ENCODE measurements at regions not wholly inside any gene's neighbourhood (a gene's known extent, or its start where the extent isn't known, plus 50 kb on each side); places are given as distances from the start of the nearest gene placed in this dataset.

GRCh38 chr22:27120036-27120435 is 462.6 kb downstream of the MIAT start:
- Histone ChIP-seq H3K4me3 (ENCODE audit: extremely low read depth in 1 of 4, insufficient read depth in 2 of 4, low read depth in 3 of 4, low read length in 4 of 4) (no peak overlapping the region), H4K8ac (ENCODE audit: extremely low read depth, insufficient read depth, low read length) (no peak overlapping the region), H3K27ac (ENCODE audit: low read depth, low read length) (no peak overlapping the region), H2BK5ac (ENCODE audit: low read depth, low read length) (no peak overlapping the region), H3K27me3 (replicated peaks in 1 of 4; ENCODE audit: control insufficient read depth in 3 of 4, extremely low read depth in 1 of 4, insufficient read depth in 3 of 4, low read length in 3 of 4) (no peaks in the 10 kb centered on the region), H3K23ac (ENCODE audit: insufficient read length) (no peak overlapping the region), H3K4ac (replicated peaks; ENCODE audit: insufficient read length, low read depth, low read length) (no peak overlapping the region), H3K14ac (ENCODE audit: insufficient read length) (no peak overlapping the region), H4K91ac (replicated peaks; ENCODE audit: insufficient read length, low read length) (no peak overlapping the region), H2BK120ac (replicated peaks; ENCODE audit: low read depth, low read length) (no peak overlapping the region), H3K79me2 (ENCODE audit: control insufficient read depth in 1 of 2, insufficient read depth in 2 of 2, low read length in 2 of 2) (no peaks in the 10 kb centered on the region), H2BK12ac (ENCODE audit: low read depth, low read length) (no peak overlapping the region), H3K4me1 (replicated peaks in 1 of 4; ENCODE audit: control insufficient read depth in 3 of 4, insufficient read depth in 4 of 4, low read length in 3 of 4) (no peaks in the 10 kb centered on the region), H3K9me3 (ENCODE audit: insufficient read depth in 2 of 2, low read depth in 1 of 2, low read length in 1 of 2) (no peaks in the 10 kb centered on the region), H2AK5ac (ENCODE audit: low read depth, low read length) (no peak overlapping the region), H3K18ac (ENCODE audit: extremely low read depth, low read length) (no peak overlapping the region), H3K79me1 (ENCODE audit: low read depth, low read length) (no peaks in the 10 kb centered on the region), H2AFZ (ENCODE audit: low read length) (no peak overlapping the region), H3K4me2 (ENCODE audit: insufficient read depth in 1 of 2, low read depth in 2 of 2, low read length in 2 of 2) (no peak overlapping the region), H2BK20ac (ENCODE audit: low read length) (no peak overlapping the region), H4K5ac (ENCODE audit: insufficient read length, low read depth, low read length) (no peak overlapping the region), H3K9ac (replicated peaks in 1 of 4; ENCODE audit: extremely low read depth in 1 of 4, low read depth in 3 of 4, low read length in 3 of 4) (no peak overlapping the region), H3K36me3 (ENCODE audit: control insufficient read depth in 2 of 4, insufficient read depth in 4 of 4, low read length in 3 of 4) (no peaks in the 10 kb centered on the region), H3K23me2 (ENCODE audit: low read depth, low read length) (no peaks in the 10 kb centered on the region), H2BK15ac (ENCODE audit: low read length) (no peak overlapping the region), H3K56ac (replicated peaks; ENCODE audit: insufficient read length, low read depth, low read length) (no peak overlapping the region), H4K20me1 (replicated peaks in 1 of 2; ENCODE audit: control insufficient read depth in 1 of 2, insufficient read depth in 2 of 2, low read length in 2 of 2) (no peaks in the 10 kb centered on the region)
- TF ChIP-seq KDM1A (IDR thresholded peaks at IDR 0.05; ENCODE audit: borderline replicate concordance, low read length): no peak
- TF ChIP-seq NRF1 (IDR thresholded peaks at IDR 0.05; ENCODE audit: low read depth, low read length): no peak
- no peak for TF ChIP-seq USF2 (IDR thresholded peaks at IDR 0.05; ENCODE audit: low read length)
- no peak for TF ChIP-seq TAF7 (optimal IDR thresholded peaks at IDR 0.05; ENCODE audit: borderline replicate concordance, low read depth, low read length)
- TF ChIP-seq EP300 (IDR thresholded peaks at IDR 0.05; ENCODE audit: borderline replicate concordance in 1 of 2, low read depth in 2 of 2, low read length in 2 of 2): no peak
- FAIRE-seq (no peak), DNase-seq (ENCODE audit: low read depth in 1 of 2, low spot score in 2 of 2) (no peak)
- POLR2A ChIA-PET (ENCODE audit: partially characterized antibody): no interaction called here
- CTCF ChIA-PET (ENCODE audit: partially characterized antibody): interaction anchor here (0.6 kb wide), 1 partner anchor 415 kb away, joined by 3 read pairs; no protein-coding TSS in a partner anchor

Measured in H1 (cell line).